ENCODE measurements at regions not wholly inside any gene's neighbourhood (a gene's known extent, or its start where the extent isn't known, plus 50 kb on each side); places are given as distances from the start of the nearest gene placed in this dataset.

DNA sequence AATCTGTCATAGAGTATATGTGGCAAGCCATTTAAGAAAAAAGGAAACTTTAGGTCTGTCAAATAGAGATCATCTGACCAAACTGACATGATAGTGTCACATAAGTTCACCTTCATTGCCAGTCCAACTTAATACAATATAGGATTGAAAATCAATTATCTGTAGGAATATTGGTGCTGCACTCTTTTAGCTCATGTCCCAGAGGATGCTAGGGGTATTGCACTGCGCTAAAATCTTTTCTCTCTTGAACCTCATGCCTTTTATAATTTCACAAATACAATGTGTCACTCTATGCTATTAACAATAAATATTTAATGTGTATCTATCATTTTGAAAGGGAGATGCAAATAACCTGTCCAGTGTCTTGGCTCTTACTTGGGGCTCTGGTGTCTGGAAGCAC is 72.4 kb upstream of the FAM120A start:
- TF ChIP-seq POLR2A (IDR thresholded peaks at IDR 0.05) (no peak), CTCF (IDR thresholded peaks at IDR 0.05) (peak in 1 of 7 experiments; percentile 35)
